Stimulated activated memory B cell treated with anti-CD40 and anti-IgM and Interleukin-4, amounts not matched to agents 10 μg/mL and 1 μg/mL and 100 μg/mL, for 72 hours (primary cell): ENCODE measurements at regions not wholly inside any gene's neighbourhood (a gene's known extent, or its start where the extent isn't known, plus 50 kb on each side); places are given as distances from the start of the nearest gene placed in this dataset.

ENCODE experiments used
- ATAC-seq: fragments of 150-1000 bp; cut with Tn5 transposase; 2 replicates; pipeline ENCODE4 v1.10.0; 2021
- H3K27ac Mint-ChIP-seq: one replicate; pipeline ENCODE4 v1.8.0; 2022; ENCODE audit warnings: mild to moderate bottlenecking, mixed read lengths
- H3K27me3 Mint-ChIP-seq: one replicate; pipeline ENCODE4 v1.8.0; 2022; ENCODE audit warnings: mixed read lengths
- H3K36me3 Mint-ChIP-seq: one replicate; pipeline ENCODE4 v1.8.0; 2022; ENCODE audit warnings: mixed read lengths
- H3K4me1 Mint-ChIP-seq: one replicate; pipeline ENCODE4 v1.8.0; 2022; ENCODE audit warnings: mixed read lengths
- H3K4me3 Mint-ChIP-seq: one replicate; pipeline ENCODE4 v1.8.0; 2022; ENCODE audit warnings: mild to moderate bottlenecking, moderate library complexity, mixed read lengths
- H3K9me3 Mint-ChIP-seq: one replicate; pipeline ENCODE4 v1.8.0; 2022; ENCODE audit warnings: mixed read lengths

- H3K36me3 Mint-ChIP-seq: no peaks in the 10 kb centered on the region
- H3K4me3 Mint-ChIP-seq: no peak overlapping the region
- ATAC-seq: no peak
- H3K27ac Mint-ChIP-seq: no peak overlapping the region
- H3K4me1 Mint-ChIP-seq: no peaks in the 10 kb centered on the region
- peaks cover 16% of the 10 kb centered on the region for H3K27me3 Mint-ChIP-seq
- H3K9me3 Mint-ChIP-seq: no peaks in the 10 kb centered on the region
These were observed 62.5 kb upstream of the ITGA1 start for GRCh38 chr5:52725065-52725746.

GRCh38 chr5:52725808-52726207, 61.9 kb upstream of the ITGA1 start:
- Mint-ChIP-seq H3K27ac (no peak overlapping the region), H3K27me3 (peaks cover 10% of the 10 kb centered on the region), H3K9me3 (no peaks in the 10 kb centered on the region), H3K36me3 (no peaks in the 10 kb centered on the region), H3K4me3 (no peak overlapping the region), H3K4me1 (no peaks in the 10 kb centered on the region)
- no peak for ATAC-seq

- Mint-ChIP-seq H3K9me3 (no peaks in the 10 kb centered on the region), H3K4me3 (no peak overlapping the region), H3K27ac (no peak overlapping the region), H3K4me1 (no peaks in the 10 kb centered on the region), H3K27me3 (peaks cover 7% of the 10 kb centered on the region), H3K36me3 (no peaks in the 10 kb centered on the region)
- no peak for ATAC-seq
These were observed 60.7 kb upstream of the ITGA1 start for GRCh38 chr5:52727020-52727419.

GRCh38 chr5:52727576-52727975, 60.1 kb upstream of the ITGA1 start:
- H3K4me3 Mint-ChIP-seq: no peak overlapping the region
- no peak for ATAC-seq
- no peaks in the 10 kb centered on the region for H3K4me1 Mint-ChIP-seq
- no peaks in the 10 kb centered on the region for H3K36me3 Mint-ChIP-seq
- H3K9me3 Mint-ChIP-seq: no peaks in the 10 kb centered on the region
- no peak overlapping the region for H3K27ac Mint-ChIP-seq
- H3K27me3 Mint-ChIP-seq: peaks cover 7% of the 10 kb centered on the region

GRCh38 chr5:52728224-52728623, 59.5 kb upstream of the ITGA1 start:
- Mint-ChIP-seq H3K27me3 (peaks cover 7% of the 10 kb centered on the region), H3K36me3 (no peaks in the 10 kb centered on the region), H3K27ac (no peak overlapping the region), H3K9me3 (no peaks in the 10 kb centered on the region), H3K4me1 (no peaks in the 10 kb centered on the region), H3K4me3 (no peak overlapping the region)
- ATAC-seq: no peak

- Mint-ChIP-seq H3K36me3 (no peaks in the 10 kb centered on the region), H3K4me1 (no peaks in the 10 kb centered on the region), H3K27ac (no peak overlapping the region), H3K27me3 (peaks cover 7% of the 10 kb centered on the region), H3K4me3 (no peak overlapping the region), H3K9me3 (no peaks in the 10 kb centered on the region)
- ATAC-seq: no peak
These were observed 59.0 kb upstream of the ITGA1 start for GRCh38 chr5:52728686-52729085.

- no peak overlapping the region for H3K4me3 Mint-ChIP-seq
- no peaks in the 10 kb centered on the region for H3K27me3 Mint-ChIP-seq
- H3K9me3 Mint-ChIP-seq: no peaks in the 10 kb centered on the region
- H3K4me1 Mint-ChIP-seq: no peaks in the 10 kb centered on the region
- H3K36me3 Mint-ChIP-seq: no peaks in the 10 kb centered on the region
- H3K27ac Mint-ChIP-seq: no peak overlapping the region
- no peak for ATAC-seq
These were observed 56.3 kb upstream of the ITGA1 start for GRCh38 chr5:52731274-52732027.

GRCh38 chr5:52734557-52734956, 53.2 kb upstream of the ITGA1 start:
- Mint-ChIP-seq H3K4me1 (no peaks in the 10 kb centered on the region), H3K27ac (no peak overlapping the region), H3K36me3 (no peaks in the 10 kb centered on the region), H3K9me3 (no peaks in the 10 kb centered on the region), H3K4me3 (no peak overlapping the region), H3K27me3 (no peaks in the 10 kb centered on the region)
- ATAC-seq: no peak

GRCh38 chr5:52735139-52735538, 52.6 kb upstream of the ITGA1 start:
- H3K36me3 Mint-ChIP-seq: no peaks in the 10 kb centered on the region
- no peak overlapping the region for H3K4me3 Mint-ChIP-seq
- ATAC-seq: no peak
- H3K27ac Mint-ChIP-seq: no peak overlapping the region
- H3K27me3 Mint-ChIP-seq: no peaks in the 10 kb centered on the region
- no peaks in the 10 kb centered on the region for H3K9me3 Mint-ChIP-seq
- H3K4me1 Mint-ChIP-seq: no peaks in the 10 kb centered on the region
